Common myeloid progenitor, CD34-positive (primary cell): ENCODE measurements at regions not wholly inside any gene's neighbourhood (a gene's known extent, or its start where the extent isn't known, plus 50 kb on each side); places are given as distances from the start of the nearest gene placed in this dataset.

Source experiments
- CTCF ChIA-PET: fragments of 350-600 bp; sonication (Branson Sonifier 250); formaldehyde crosslinking; loops from one replicate; lab custom pipeline; 2021; ENCODE audit warnings: antibody characterized with exemption; lab: Charles Lee
- POLR2A ChIA-PET: fragments of 350-600 bp; sonication (Branson Sonifier 250); formaldehyde crosslinking; loops from one replicate; lab custom pipeline; 2021; ENCODE audit warnings: antibody characterized with exemption; lab: Charles Lee
- DNase-seq, 3 donors: peaks; one replicate each; pipeline versions ENCODE4 v3.0.0 to v3.0.0-alpha.2; 2013
- H3K27ac ChIP-seq, 2 experiments: 1 replicate in 1 of 2; 2 replicates in 1 of 2; pipeline ENCODE4 v1.7.0; 2013; ENCODE audit warnings: inconsistent platforms in 2 of 2, low read length in 2 of 2, mild to moderate bottlenecking in 2 of 2, low read depth in 1 of 2, moderate library complexity in 1 of 2; ENCODE audit not compliant: severe bottlenecking in 2 of 2, insufficient read depth in 1 of 2, poor library complexity in 1 of 2
- H3K27me3 ChIP-seq, 5 experiments: replicated peaks in 2 of 5; 1 replicate in 3 of 5; 2 replicates in 2 of 5; pipeline versions ENCODE4 v1.6.1 to v1.7.0; 2013; ENCODE audit warnings: low read length in 4 of 5, mild to moderate bottlenecking in 2 of 5, moderate library complexity in 2 of 5, inconsistent platforms in 1 of 5; ENCODE audit not compliant: insufficient read depth in 5 of 5, control insufficient read depth in 4 of 5
- H3K36me3 ChIP-seq, 4 experiments: 1 replicate in 2 of 4; 2 replicates in 2 of 4; pipeline versions ENCODE4 v1.6.1 to v1.7.0; 2013; ENCODE audit warnings: low read length in 3 of 4, control low read depth in 1 of 4, mild to moderate bottlenecking in 1 of 4; ENCODE audit not compliant: control insufficient read depth in 4 of 4, insufficient read depth in 4 of 4
- H3K4me1 ChIP-seq, 4 experiments: 1 replicate in 3 of 4; 2 replicates in 1 of 4; pipeline versions ENCODE4 v1.6.1 to v1.7.1; 2013; ENCODE audit warnings: low read length in 3 of 4, mild to moderate bottlenecking in 3 of 4, control low read depth in 1 of 4, inconsistent platforms in 1 of 4, moderate library complexity in 1 of 4; ENCODE audit not compliant: control insufficient read depth in 4 of 4, insufficient read depth in 4 of 4; ENCODE audit errors: control extremely low read depth in 1 of 4
- H3K4me3 ChIP-seq, 7 experiments: 1 replicate in 4 of 7; 2 replicates in 3 of 7; pipeline versions ENCODE4 v1.5.1 to v1.7.0; 2013; ENCODE audit warnings: mild to moderate bottlenecking in 7 of 7, low read length in 6 of 7, moderate library complexity in 6 of 7, inconsistent platforms in 2 of 7, low read depth in 2 of 7, control low read depth in 1 of 7; ENCODE audit not compliant: insufficient read depth in 4 of 7, control insufficient read depth in 1 of 7; ENCODE audit errors: extremely low read depth in 1 of 7
- H3K9me3 ChIP-seq, 5 experiments: 1 replicate in 4 of 5; 2 replicates in 1 of 5; pipeline versions ENCODE4 v1.6.1 to v1.7.1; 2013; ENCODE audit warnings: low read length in 4 of 5, mild to moderate bottlenecking in 2 of 5, inconsistent platforms in 1 of 5, low read depth in 1 of 5, moderate library complexity in 1 of 5; ENCODE audit not compliant: control insufficient read depth in 4 of 5, insufficient read depth in 2 of 5; ENCODE audit errors: control extremely low read depth in 1 of 5
- WGBS: methylation state at CpG from one replicate; pipeline ENCODE4 v1.1.5; 2013; ENCODE audit not compliant: insufficient coverage; 5-methylcytosine and 5-hydroxymethylcytosine counted together

GRCh38 chr9:129328355-129329042 is 150.4 kb upstream of the IER5L start:
- no peak overlapping the region for H3K4me3 ChIP-seq
- peaks cover 0 to 17% (median 16%) of the 10 kb centered on the region in 4 experiments for H3K4me1 ChIP-seq
- no peaks in the 10 kb centered on the region for H3K27me3 ChIP-seq
- CTCF ChIA-PET: no interaction called here
- peaks cover 0 to 8% (median 3%) of the 10 kb centered on the region in 5 experiments for H3K9me3 ChIP-seq
- 68% methylated on average over 7 of the region's 13 CpGs for WGBS
- POLR2A ChIA-PET: no interaction called here
- peak in 1 of 3 donors; percentile 53 for DNase-seq
- H3K27ac ChIP-seq: no peak overlapping the region
- no peaks in the 10 kb centered on the region for H3K36me3 ChIP-seq

GRCh38 chr9:129327552-129328328 is 149.7 kb upstream of the IER5L start:
- H3K27me3 ChIP-seq: no peaks in the 10 kb centered on the region
- H3K9me3 ChIP-seq: peaks cover 0 to 8% (median 3%) of the 10 kb centered on the region in 5 experiments
- ChIA-PET CTCF (no interaction called here), POLR2A (no interaction called here)
- H3K27ac ChIP-seq: no peak overlapping the region
- H3K4me3 ChIP-seq: no peak overlapping the region
- no peaks in the 10 kb centered on the region for H3K36me3 ChIP-seq
- H3K4me1 ChIP-seq: peaks cover 0 to 16% (median 16%) of the 10 kb centered on the region in 4 experiments
- no peak for DNase-seq
- WGBS: 90% methylated on average over 7 of the region's 9 CpGs

- Histone ChIP-seq H3K27ac (no peak overlapping the region), H3K36me3 (no peaks in the 10 kb centered on the region), H3K4me1 (peaks cover 0 to 22% (median 20%) of the 10 kb centered on the region in 4 experiments), H3K9me3 (peaks cover 0 to 8% (median 3%) of the 10 kb centered on the region in 5 experiments), H3K27me3 (no peaks in the 10 kb centered on the region), H3K4me3 (no peak overlapping the region)
- no peak for DNase-seq
- CTCF ChIA-PET: interaction anchor here (1.1 kb wide), 1 partner anchor 17 kb away, joined by 4 read pairs; no protein-coding TSS in a partner anchor
- POLR2A ChIA-PET: no interaction called here
- WGBS: 91% methylated on average over 12 of the region's 13 CpGs
Measured at GRCh38 chr9:129326061-129327005, 148.3 kb upstream of the IER5L start.

GRCh38 chr9:129324808-129325502 is 146.9 kb upstream of the IER5L start:
- H3K4me3 ChIP-seq: no peak overlapping the region
- peaks cover 0 to 35% (median 34%) of the 10 kb centered on the region in 4 experiments for H3K4me1 ChIP-seq
- WGBS: 100% methylated on average over 6 of the region's 7 CpGs
- no peak for DNase-seq
- no peaks in the 10 kb centered on the region for H3K36me3 ChIP-seq
- no peaks in the 10 kb centered on the region for H3K9me3 ChIP-seq
- CTCF ChIA-PET: interaction anchor here (1.1 kb wide), 1 partner anchor 18 kb away, joined by 4 read pairs; no protein-coding TSS in a partner anchor
- POLR2A ChIA-PET: interaction anchor here (0.5 kb wide), 1 partner anchor 134 kb away, joined by 3 read pairs; no protein-coding TSS in a partner anchor
- no peak overlapping the region for H3K27ac ChIP-seq
- H3K27me3 ChIP-seq: no peaks in the 10 kb centered on the region

DNA sequence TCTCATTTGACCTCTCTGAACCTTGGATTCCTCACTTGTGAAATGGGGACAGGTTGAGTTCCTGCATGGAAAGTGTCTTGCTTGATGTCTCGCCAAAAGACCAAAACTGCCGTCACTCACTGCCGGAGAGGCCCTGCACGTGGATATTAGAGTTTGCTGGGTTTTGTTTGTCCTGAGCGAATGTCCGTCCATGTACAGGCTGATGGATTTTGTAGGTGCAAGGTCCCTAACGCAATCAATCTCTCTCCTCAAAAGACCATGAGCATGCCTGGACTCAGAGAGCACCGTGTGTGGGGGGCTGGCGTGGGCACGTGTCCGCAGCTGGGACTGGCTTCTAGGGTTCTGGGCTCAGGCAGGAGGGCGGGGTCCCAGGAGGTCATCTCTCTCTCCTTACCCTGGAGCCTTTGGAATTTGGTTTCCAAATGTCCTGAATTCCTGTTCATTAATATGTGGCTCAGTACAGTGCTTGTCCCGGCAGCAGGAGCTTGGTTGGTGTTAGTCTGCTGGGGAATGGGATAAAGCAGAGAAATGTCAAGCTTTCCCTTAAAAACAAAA is 146.0 kb upstream of the IER5L start:
- ChIA-PET CTCF (interaction anchor here (0.6 to 1.4 kb wide), 2 partner anchors 19 to 39 kb away, joined by 3 to 4 read pairs; no protein-coding TSS in a partner anchor), POLR2A (no interaction called here)
- Histone ChIP-seq H3K4me1 (peaks cover 0 to 43% (median 39%) of the 10 kb centered on the region in 4 experiments), H3K27ac (no peak overlapping the region), H3K4me3 (no peak overlapping the region), H3K27me3 (no peaks in the 10 kb centered on the region), H3K9me3 (no peaks in the 10 kb centered on the region), H3K36me3 (no peaks in the 10 kb centered on the region)
- DNase-seq: no peak
- 99% methylated on average over 9 of the region's 13 CpGs for WGBS

DNA sequence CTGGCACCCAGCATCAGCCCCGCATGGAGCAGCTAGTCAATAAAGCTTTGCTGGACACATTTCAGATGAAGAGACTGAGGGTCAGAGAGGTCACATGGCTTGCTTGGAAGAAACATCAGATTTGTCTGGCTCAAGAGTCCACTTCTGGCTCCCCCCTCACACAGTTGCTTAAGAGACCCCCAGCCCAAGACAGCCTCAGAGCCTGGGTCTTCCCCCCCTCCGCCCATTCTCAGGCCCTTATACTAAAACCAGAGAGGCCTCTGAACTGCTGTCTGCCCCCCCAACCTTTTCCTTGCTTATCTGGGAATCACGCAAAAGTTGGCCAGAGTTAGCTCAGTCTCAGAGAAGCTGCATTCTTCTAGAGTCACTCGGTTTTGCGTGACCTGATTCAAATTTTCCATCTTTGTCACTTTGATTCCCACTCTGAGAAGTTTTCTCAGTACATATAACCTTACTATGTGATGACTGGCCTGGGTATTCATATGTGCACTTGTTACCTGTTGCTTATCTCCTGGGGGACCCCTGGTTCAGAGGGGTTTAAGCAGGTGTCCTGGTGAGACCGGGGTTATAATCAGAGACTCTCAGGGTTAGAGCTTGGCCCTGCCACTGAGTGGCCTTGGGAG is 145.4 kb upstream of the IER5L start:
- 96% methylated on average over 5 of the region's 6 CpGs for WGBS
- H3K36me3 ChIP-seq: no peaks in the 10 kb centered on the region
- POLR2A ChIA-PET: no interaction called here
- CTCF ChIA-PET: interaction anchor here (0.6 to 1.4 kb wide), 2 partner anchors 19 to 40 kb away, joined by 3 to 4 read pairs; no protein-coding TSS in a partner anchor
- H3K4me3 ChIP-seq: no peak overlapping the region
- H3K4me1 ChIP-seq: peaks cover 0 to 39% (median 33%) of the 10 kb centered on the region in 4 experiments
- no peak overlapping the region for H3K27ac ChIP-seq
- no peaks in the 10 kb centered on the region for H3K27me3 ChIP-seq
- no peaks in the 10 kb centered on the region for H3K9me3 ChIP-seq
- no peak for DNase-seq
